HEK293 (cell line): ENCODE measurements at regions not wholly inside any gene's neighbourhood (a gene's known extent, or its start where the extent isn't known, plus 50 kb on each side); places are given as distances from the start of the nearest gene placed in this dataset.

ENCODE experiments used
- GLIS1 ChIP-seq: fragments of 450-650 bp; formaldehyde crosslinking; IDR thresholded peaks from 2 replicates; pipeline ENCODE4 v1.5.1; 2016; ENCODE audit warnings: missing biosample characterization, missing genetic modification characterization
- MYNN ChIP-seq: fragments of 450-650 bp; formaldehyde crosslinking; IDR thresholded peaks from 2 replicates; pipeline ENCODE4 v1.5.1; 2016; ENCODE audit warnings: missing biosample characterization, missing genetic modification characterization, borderline replicate concordance
- SP2 ChIP-seq: fragments of 450-650 bp; formaldehyde crosslinking; IDR thresholded peaks from 2 replicates; pipeline ENCODE4 v1.5.1; 2016; ENCODE audit warnings: missing biosample characterization, missing genetic modification characterization
- ZFP3 ChIP-seq: fragments of 450-650 bp; formaldehyde crosslinking; IDR thresholded peaks from 2 replicates; pipeline ENCODE4 v1.5.1; 2016; ENCODE audit warnings: low read depth, missing biosample characterization, missing genetic modification characterization
- ZNF138 ChIP-seq: fragments of 450-650 bp; formaldehyde crosslinking; IDR thresholded peaks from 2 replicates; pipeline ENCODE4 v1.5.1; 2016; ENCODE audit warnings: missing biosample characterization, missing genetic modification characterization, borderline replicate concordance
- ZNF202 ChIP-seq: fragments of 450-650 bp; formaldehyde crosslinking; IDR thresholded peaks from 2 replicates; pipeline ENCODE4 v1.5.1; 2016; ENCODE audit warnings: missing biosample characterization, missing genetic modification characterization, borderline replicate concordance
- ZNF302 ChIP-seq: fragments of 450-650 bp; formaldehyde crosslinking; IDR thresholded peaks from 2 replicates; pipeline ENCODE4 v1.5.1; 2016; ENCODE audit warnings: missing biosample characterization, missing genetic modification characterization, low read depth
- ZNF707 ChIP-seq: fragments of 450-650 bp; formaldehyde crosslinking; IDR thresholded peaks from 2 replicates; pipeline ENCODE4 v1.5.1; 2016; ENCODE audit warnings: missing biosample characterization, missing genetic modification characterization
- TF ChIP-seq, protein P1 (sequence below): fragments of 450-650 bp; formaldehyde crosslinking; IDR thresholded peaks from 2 replicates; pipeline ENCODE4 v1.5.1; 2016; ENCODE audit warnings: missing biosample characterization, missing genetic modification characterization
- TF ChIP-seq, protein P2 (sequence below): fragments of 450-650 bp; formaldehyde crosslinking; IDR thresholded peaks from 2 replicates; pipeline ENCODE4 v1.5.1; 2016; ENCODE audit warnings: missing biosample characterization, missing genetic modification characterization
- TF ChIP-seq, protein P3 (sequence below): fragments of 450-650 bp; formaldehyde crosslinking; IDR thresholded peaks from 2 replicates; pipeline ENCODE4 v1.5.1; 2016; ENCODE audit warnings: missing biosample characterization, missing genetic modification characterization
- TF ChIP-seq, protein P4 (sequence below): fragments of 450-650 bp; formaldehyde crosslinking; IDR thresholded peaks from 2 replicates; pipeline ENCODE4 v1.5.1; 2017; ENCODE audit warnings: missing biosample characterization, missing genetic modification characterization

DNA sequence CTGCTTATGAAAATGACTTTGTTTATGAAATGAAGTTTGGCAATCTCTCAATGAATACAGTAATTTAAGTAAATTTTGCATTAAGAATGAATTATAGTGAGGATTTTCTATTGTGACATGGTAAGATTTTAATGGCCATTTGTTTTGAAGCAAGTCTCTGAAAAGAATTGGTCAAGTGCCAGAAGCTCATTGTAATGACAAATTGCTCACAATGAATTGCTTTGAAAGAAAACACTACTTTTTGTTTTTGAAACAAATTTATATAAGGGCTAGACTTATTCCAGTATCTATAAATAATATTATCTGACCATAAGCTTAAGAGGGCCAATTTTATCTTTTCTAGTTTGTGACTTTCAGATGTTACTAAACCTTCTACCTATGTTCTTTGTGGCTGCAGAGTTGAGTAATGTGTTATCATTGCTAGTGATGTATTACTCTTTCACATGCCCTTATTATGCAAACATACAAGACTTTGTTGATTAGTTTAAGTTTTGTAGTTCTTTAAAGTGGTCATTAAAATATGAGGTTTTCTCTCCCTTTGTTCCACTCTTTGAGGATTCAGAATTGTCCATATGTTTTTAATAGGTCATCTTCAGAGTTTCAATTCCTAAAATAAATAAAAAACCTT is 93.0 kb upstream of the ZNF608 start:
- TF ChIP-seq, protein P1, sequence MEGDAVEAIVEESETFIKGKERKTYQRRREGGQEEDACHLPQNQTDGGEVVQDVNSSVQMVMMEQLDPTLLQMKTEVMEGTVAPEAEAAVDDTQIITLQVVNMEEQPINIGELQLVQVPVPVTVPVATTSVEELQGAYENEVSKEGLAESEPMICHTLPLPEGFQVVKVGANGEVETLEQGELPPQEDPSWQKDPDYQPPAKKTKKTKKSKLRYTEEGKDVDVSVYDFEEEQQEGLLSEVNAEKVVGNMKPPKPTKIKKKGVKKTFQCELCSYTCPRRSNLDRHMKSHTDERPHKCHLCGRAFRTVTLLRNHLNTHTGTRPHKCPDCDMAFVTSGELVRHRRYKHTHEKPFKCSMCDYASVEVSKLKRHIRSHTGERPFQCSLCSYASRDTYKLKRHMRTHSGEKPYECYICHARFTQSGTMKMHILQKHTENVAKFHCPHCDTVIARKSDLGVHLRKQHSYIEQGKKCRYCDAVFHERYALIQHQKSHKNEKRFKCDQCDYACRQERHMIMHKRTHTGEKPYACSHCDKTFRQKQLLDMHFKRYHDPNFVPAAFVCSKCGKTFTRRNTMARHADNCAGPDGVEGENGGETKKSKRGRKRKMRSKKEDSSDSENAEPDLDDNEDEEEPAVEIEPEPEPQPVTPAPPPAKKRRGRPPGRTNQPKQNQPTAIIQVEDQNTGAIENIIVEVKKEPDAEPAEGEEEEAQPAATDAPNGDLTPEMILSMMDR, result no peak
- TF ChIP-seq ZNF707 (tag by site-specific recombination), result no peak
- TF ChIP-seq, protein P2, sequence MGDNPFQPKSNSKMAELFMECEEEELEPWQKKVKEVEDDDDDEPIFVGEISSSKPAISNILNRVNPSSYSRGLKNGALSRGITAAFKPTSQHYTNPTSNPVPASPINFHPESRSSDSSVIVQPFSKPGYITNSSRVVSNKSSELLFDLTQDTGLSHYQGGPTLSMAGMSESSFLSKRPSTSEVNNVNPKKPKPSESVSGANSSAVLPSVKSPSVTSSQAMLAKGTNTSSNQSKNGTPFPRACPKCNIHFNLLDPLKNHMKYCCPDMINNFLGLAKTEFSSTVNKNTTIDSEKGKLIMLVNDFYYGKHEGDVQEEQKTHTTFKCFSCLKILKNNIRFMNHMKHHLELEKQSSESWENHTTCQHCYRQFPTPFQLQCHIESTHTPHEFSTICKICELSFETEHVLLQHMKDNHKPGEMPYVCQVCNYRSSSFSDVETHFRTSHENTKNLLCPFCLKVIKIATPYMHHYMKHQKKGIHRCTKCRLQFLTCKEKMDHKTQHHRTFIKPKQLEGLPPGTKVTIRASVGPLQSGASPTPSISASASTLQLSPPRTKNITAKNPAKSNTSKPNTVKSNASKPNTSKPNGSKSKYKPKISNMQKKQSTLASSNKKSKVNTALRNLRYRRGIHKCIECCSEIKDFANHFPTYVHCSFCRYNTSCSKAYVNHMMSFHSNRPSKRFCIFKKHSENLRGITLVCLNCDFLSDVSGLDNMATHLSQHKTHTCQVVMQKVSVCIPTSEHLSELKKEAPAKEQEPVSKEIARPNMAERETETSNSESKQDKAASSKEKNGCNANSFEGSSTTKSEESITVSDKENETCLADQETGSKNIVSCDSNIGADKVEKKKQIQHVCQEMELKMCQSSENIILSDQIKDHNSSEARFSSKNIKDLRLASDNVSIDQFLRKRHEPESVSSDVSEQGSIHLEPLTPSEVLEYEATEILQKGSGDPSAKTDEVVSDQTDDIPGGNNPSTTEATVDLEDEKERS (tag by site-specific recombination), result no peak
- no peak for TF ChIP-seq MYNN (tag by site-specific recombination)
- TF ChIP-seq ZNF202 (tag by site-specific recombination), result no peak
- no peak for TF ChIP-seq GLIS1 (tag by site-specific recombination)
- no peak for TF ChIP-seq ZNF138
- TF ChIP-seq ZFP3 (tag by site-specific recombination), result no peak
- no peak for TF ChIP-seq ZNF302
- no peak for TF ChIP-seq SP2 (tag by site-specific recombination)
- TF ChIP-seq, protein P3, sequence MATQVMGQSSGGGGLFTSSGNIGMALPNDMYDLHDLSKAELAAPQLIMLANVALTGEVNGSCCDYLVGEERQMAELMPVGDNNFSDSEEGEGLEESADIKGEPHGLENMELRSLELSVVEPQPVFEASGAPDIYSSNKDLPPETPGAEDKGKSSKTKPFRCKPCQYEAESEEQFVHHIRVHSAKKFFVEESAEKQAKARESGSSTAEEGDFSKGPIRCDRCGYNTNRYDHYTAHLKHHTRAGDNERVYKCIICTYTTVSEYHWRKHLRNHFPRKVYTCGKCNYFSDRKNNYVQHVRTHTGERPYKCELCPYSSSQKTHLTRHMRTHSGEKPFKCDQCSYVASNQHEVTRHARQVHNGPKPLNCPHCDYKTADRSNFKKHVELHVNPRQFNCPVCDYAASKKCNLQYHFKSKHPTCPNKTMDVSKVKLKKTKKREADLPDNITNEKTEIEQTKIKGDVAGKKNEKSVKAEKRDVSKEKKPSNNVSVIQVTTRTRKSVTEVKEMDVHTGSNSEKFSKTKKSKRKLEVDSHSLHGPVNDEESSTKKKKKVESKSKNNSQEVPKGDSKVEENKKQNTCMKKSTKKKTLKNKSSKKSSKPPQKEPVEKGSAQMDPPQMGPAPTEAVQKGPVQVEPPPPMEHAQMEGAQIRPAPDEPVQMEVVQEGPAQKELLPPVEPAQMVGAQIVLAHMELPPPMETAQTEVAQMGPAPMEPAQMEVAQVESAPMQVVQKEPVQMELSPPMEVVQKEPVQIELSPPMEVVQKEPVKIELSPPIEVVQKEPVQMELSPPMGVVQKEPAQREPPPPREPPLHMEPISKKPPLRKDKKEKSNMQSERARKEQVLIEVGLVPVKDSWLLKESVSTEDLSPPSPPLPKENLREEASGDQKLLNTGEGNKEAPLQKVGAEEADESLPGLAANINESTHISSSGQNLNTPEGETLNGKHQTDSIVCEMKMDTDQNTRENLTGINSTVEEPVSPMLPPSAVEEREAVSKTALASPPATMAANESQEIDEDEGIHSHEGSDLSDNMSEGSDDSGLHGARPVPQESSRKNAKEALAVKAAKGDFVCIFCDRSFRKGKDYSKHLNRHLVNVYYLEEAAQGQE, result no peak
- TF ChIP-seq, protein P4, sequence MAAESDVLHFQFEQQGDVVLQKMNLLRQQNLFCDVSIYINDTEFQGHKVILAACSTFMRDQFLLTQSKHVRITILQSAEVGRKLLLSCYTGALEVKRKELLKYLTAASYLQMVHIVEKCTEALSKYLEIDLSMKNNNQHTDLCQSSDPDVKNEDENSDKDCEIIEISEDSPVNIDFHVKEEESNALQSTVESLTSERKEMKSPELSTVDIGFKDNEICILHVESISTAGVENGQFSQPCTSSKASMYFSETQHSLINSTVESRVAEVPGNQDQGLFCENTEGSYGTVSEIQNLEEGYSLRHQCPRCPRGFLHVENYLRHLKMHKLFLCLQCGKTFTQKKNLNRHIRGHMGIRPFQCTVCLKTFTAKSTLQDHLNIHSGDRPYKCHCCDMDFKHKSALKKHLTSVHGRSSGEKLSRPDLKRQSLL (tag by site-specific recombination), result no peak
